GM19043 (cell line): ENCODE measurements at regions not wholly inside any gene's neighbourhood (a gene's known extent, or its start where the extent isn't known, plus 50 kb on each side); places are given as distances from the start of the nearest gene placed in this dataset.
"Not testable (repeated sequence)": the region's sequence is repeated elsewhere in the genome, so short reads cannot be mapped to it uniquely, and the experiment has no call there.

Experiments used
- ATAC-seq: cut with Tn5 transposase; IDR thresholded peaks from one replicate; pipeline ENCODE4 v1.9.1; 2021; ENCODE audit warnings: low read depth; ENCODE audit not compliant: unreplicated experiment

GRCh38 chr12:83665634-83666218, 979.0 kb downstream of the TMTC2 start:
- no peak for ATAC-seq

DNA sequence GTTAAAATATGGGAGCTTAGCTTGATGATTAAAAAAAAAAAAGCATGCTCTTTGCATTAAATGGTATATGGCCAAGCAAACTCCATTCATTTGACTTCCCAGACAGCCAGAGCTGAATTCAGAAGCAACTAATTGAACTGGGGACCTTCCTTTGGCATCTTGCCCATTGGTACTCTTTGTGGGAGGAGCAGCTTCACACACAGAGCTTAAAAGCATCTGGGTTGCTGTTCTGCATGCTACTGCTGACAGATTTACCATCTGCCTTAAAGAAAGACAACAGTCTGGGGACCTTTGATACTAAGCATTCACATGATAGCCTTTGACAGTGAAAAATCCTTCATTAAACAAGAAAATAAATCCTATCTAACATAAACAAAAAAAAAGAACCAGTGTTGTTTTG, 977.9 kb downstream of the TMTC2 start:
- ATAC-seq: no peak

DNA sequence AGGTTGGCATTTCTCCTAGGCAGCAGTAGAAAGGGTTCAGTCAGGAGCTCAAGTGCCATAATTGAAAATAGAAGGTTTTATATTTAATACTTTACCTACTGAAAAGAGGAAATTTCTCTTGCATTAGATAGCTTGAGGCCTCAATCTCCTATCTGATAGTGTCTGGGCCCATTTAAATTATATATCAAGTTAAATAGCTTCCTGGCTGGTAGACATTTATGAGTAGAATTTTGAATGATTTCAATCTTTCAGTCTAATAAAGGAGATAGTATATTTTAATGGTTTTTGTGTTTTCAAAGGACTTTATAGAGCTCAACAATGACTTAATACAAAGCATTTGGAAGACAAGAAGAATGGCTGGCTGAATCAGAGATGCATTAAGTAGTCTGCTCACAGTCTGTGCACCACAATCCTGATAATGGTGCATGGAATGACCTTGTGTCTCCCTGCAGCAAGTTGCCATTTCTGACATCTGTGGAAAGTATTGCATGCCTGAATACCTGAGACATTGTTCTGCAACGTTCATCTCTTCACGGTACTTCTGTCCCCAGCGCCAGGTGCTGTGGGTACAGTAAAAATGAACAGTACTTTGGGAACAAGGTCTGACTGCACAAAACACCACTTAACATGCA, 974.1 kb downstream of the TMTC2 start:
- no peak for ATAC-seq

- no peak for ATAC-seq
Observed at GRCh38 chr12:83659321-83659720, 972.6 kb downstream of the TMTC2 start.

GRCh38 chr12:83656004-83656403, 969.3 kb downstream of the TMTC2 start:
- no peak for ATAC-seq

GRCh38 chr12:83642205-83642604, 955.5 kb downstream of the TMTC2 start:
- ATAC-seq: no peak

GRCh38 chr12:83641789-83642188, 955.1 kb downstream of the TMTC2 start:
- no peak for ATAC-seq

- no peak for ATAC-seq
Observed at GRCh38 chr12:83634726-83635267, 948.1 kb downstream of the TMTC2 start.

DNA sequence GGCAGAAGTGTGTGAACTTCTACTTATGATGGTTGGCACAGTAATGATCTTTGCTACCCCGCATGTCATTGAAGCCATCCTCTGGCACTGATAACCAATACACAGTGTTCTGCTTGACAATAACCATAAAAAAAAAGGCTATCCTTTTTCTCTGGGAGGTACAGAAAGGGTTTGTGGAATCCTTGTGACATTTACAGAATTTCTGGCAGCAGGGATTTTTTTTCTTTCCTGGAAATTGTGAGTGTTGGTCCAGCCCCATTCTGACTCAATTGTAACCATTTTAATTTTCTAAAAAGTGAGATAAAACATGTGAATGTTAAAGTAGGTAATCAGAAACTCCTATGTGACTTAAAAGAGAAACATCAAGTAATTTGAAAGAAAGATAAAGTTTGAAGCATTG, 943.8 kb downstream of the TMTC2 start:
- ATAC-seq: no peak

GRCh38 chr12:83629931-83630330, 943.2 kb downstream of the TMTC2 start:
- ATAC-seq: no peak

GRCh38 chr12:83622205-83622604, 935.5 kb downstream of the TMTC2 start:
- no peak for ATAC-seq

GRCh38 chr12:83619973-83620372, 933.3 kb downstream of the TMTC2 start:
- ATAC-seq: no peak

DNA sequence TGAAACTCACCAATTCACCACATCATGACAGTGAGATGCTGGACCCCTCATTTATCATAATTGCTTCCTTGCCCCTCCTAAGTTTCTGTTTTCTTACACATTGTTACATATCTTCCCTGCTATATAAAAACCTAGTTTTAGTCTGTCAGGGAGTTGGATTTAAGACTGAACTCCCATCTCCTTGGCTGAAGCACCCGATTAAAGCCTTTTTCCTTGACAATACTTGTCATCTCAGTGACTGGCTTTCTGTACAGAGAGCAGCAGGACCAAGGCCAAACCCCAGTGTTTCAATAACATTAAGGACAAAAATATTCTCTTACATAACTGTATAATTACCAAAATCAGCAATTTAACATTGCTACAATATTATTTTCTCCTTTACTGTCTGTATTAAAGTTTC, 928.4 kb downstream of the TMTC2 start:
- ATAC-seq: no peak

GRCh38 chr12:83613586-83614110, 926.9 kb downstream of the TMTC2 start:
- no peak for ATAC-seq

GRCh38 chr12:83603106-83603505, 916.4 kb downstream of the TMTC2 start:
- ATAC-seq: no peak

DNA sequence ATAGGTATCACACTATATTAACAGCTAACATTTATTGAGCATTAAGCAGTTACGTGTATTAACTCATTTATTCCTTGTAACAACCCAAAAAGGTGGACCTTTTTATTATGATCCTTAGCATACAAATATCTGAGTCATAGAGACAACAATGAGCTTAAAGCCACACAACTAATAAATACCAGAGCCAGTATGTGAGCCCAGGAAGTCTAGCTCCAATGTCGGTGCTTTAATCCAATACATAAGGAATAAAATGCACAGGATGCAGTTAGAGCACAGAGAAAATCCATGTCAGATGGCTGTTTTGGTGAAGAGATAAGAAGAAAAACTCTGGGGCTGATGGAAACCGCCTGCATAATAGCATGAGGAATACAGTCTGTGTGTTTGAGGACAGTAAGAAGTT, 888.6 kb downstream of the TMTC2 start:
- no peak for ATAC-seq

GRCh38 chr12:83574142-83574541, 887.4 kb downstream of the TMTC2 start:
- ATAC-seq: no peak

DNA sequence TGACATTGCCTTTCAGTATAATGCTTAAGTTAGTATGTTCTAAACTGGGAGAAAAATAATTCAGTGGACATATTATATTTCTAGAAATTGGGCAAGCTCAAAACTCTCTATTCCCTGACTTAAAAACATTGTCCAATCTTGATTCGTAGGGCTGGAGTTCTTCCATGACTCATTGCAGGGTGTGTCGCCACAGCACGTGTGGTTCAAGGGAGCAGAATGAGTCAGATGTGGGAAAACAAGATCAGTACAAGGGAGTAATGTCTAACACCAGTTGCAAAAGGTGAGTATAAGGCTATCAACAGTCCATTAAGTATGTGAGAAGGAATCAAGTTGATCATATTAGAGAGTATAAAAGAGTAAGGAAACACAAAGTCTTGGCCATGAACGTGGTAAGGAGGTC, 887.0 kb downstream of the TMTC2 start:
- no peak for ATAC-seq

DNA sequence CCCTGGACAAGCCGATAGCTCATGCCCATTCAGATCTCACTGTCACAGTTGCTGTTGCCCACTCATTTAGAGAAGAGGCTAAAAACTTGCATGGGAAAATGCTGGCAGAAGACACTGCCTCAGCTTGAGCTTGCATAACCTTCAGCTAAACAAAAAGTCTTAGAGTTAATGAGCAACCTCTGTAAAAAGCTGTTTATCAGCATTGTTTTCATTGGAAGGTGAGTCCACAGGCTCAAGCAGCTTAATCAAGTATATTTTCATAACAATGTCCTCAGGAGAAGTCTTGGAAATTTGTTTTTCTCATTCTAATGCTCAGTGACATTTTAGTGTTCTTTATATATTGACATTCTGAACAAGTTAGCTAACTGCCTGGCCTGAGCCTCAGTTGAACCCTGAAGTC, 872.9 kb downstream of the TMTC2 start:
- ATAC-seq: no peak

GRCh38 chr12:83556040-83556439, 869.3 kb downstream of the TMTC2 start:
- ATAC-seq: not testable (repeated sequence)

GRCh38 chr12:83541446-83541845, 854.7 kb downstream of the TMTC2 start:
- ATAC-seq: no peak

GRCh38 chr12:83538361-83538965, 851.8 kb downstream of the TMTC2 start:
- ATAC-seq: no peak
